ENCODE measurements at regions not wholly inside any gene's neighbourhood (a gene's known extent, or its start where the extent isn't known, plus 50 kb on each side); places are given as distances from the start of the nearest gene placed in this dataset.

- no peak for DNase-seq (ENCODE audit: low spot score)
Measured at GRCh38 chr7:123338688-123339087, 138.9 kb upstream of the SLC13A1 start.

More at GRCh38 chr7:123338688-123339087, 138.9 kb upstream of the SLC13A1 start:
- H2AFZ ChIP-seq, result no peak overlapping the region
- TF ChIP-seq EZH2phosphoT487 (IDR thresholded peaks at IDR 0.05; ENCODE audit: unreplicated experiment) (no peak), CTCF (conservative IDR thresholded peaks at IDR 0.05; ENCODE audit: low read depth in 2 of 2) (no peak), ZNF331 (CRISPR knock-in tag; IDR thresholded peaks at IDR 0.05; ENCODE audit: low read depth) (no peak), REST (IDR thresholded peaks at IDR 0.05; ENCODE audit: unreplicated experiment) (no peak), ZNF114 (CRISPR knock-in tag; IDR thresholded peaks at IDR 0.05) (no peak), POLR2AphosphoS5 (IDR thresholded peaks at IDR 0.05; ENCODE audit: low read depth) (no peak), CREB1 (CRISPR knock-in tag; IDR thresholded peaks at IDR 0.05; ENCODE audit: low read depth) (no peak), ETS1 (IDR thresholded peaks at IDR 0.05) (no peak), EZH2 (IDR thresholded peaks at IDR 0.05; ENCODE audit: low read depth, unreplicated experiment) (no peak), JUNB (IDR thresholded peaks at IDR 0.05; ENCODE audit: unreplicated experiment) (no peak), NANOG (IDR thresholded peaks at IDR 0.05; ENCODE audit: borderline replicate concordance) (no peak), ZNF462 (CRISPR knock-in tag; IDR thresholded peaks at IDR 0.05) (no peak), STAT1 (IDR thresholded peaks at IDR 0.05; ENCODE audit: unreplicated experiment) (no peak)
- Mint-ChIP-seq H3K36me3 (ENCODE audit: low read depth) (no peaks in the 10 kb centered on the region), H3K4me3 (no peak overlapping the region), H3K4me1 (no peaks in the 10 kb centered on the region), H3K27me3 (ENCODE audit: insufficient read depth, low read depth, poor library complexity) (no peaks in the 10 kb centered on the region), H3K27ac (no peak overlapping the region), H3K9me3 (no peaks in the 10 kb centered on the region; the same call in 2 of the 3 replicates)
- H3K9me2 ChIP-seq (ENCODE audit: insufficient read depth), result no peaks in the 10 kb centered on the region
- no peaks in the 10 kb centered on the region for H3K36me3 ChIP-seq (ENCODE audit: insufficient read depth)
- no peaks in the 10 kb centered on the region for H4K20me1 ChIP-seq (replicated peaks; ENCODE audit: insufficient read depth)
- H3K27me3 ChIP-seq (ENCODE audit: insufficient read depth), result no peaks in the 10 kb centered on the region
- no peaks in the 10 kb centered on the region for H3K79me2 ChIP-seq (replicated peaks; ENCODE audit: insufficient read depth)
- H3K27ac ChIP-seq (ENCODE audit: low read depth), result no peak overlapping the region
- ATAC-seq, result no peak
- no peak overlapping the region for H3K4me3 ChIP-seq
- H3F3A ChIP-seq (replicated peaks; ENCODE audit: low read depth), result no peaks in the 10 kb centered on the region
- H3K4me1 ChIP-seq (ENCODE audit: insufficient read depth), result no peaks in the 10 kb centered on the region
- H3K4me2 ChIP-seq, result no peak overlapping the region

All from GM23338 (cell line).